Cardiac fibroblast (primary cell): ENCODE measurements at regions not wholly inside any gene's neighbourhood (a gene's known extent, or its start where the extent isn't known, plus 50 kb on each side); places are given as distances from the start of the nearest gene placed in this dataset.
A peak's percentile ranks its signal among the peaks of the same experiment; 100 is the strongest.

Experiments used
- DNase-seq, 2 donors: peaks; one replicate each; pipeline versions ENCODE4 v3.0.0 to v3.0.0-alpha.2; 2010; ENCODE audit warnings: low read depth in 2 of 2
- H3K4me3 ChIP-seq, 2 donors: replicated peaks in 1 of 2; 1 replicate in 1 of 2; 2 replicates in 1 of 2; pipeline ENCODE4 v1.5.1; 2011; ENCODE audit warnings: low read depth in 2 of 2, low read length in 2 of 2, mild to moderate bottlenecking in 2 of 2, moderate library complexity in 1 of 2
- TF ChIP-seq, protein P1 (sequence below): IDR thresholded peaks from one replicate; pipeline ENCODE4 v1.5.1; 2011; ENCODE audit warnings: low read depth, mild to moderate bottlenecking, low read length, inconsistent platforms

DNA sequence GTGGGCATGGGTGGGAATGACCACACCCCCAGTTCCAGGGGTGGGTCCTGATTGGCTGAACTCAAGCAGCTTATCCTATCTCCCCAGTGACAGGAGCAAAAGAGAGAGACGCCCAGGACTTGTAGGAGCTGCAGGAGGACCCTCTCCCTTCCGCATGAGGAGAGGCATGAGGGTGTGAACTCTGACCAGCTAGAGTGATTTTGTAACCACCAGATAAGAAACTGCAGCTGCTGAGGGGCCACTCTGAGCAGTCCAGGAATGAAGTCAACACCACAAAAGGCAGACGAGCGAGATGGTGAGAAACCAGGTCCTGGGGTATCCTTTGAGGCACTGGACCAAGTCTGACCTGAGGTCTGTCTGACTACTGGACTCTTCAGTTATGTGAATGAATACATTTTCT lies 521.9 kb downstream of the BNC2 start:
- peak in 1 of 2 donors; percentile 79 for DNase-seq

DNA sequence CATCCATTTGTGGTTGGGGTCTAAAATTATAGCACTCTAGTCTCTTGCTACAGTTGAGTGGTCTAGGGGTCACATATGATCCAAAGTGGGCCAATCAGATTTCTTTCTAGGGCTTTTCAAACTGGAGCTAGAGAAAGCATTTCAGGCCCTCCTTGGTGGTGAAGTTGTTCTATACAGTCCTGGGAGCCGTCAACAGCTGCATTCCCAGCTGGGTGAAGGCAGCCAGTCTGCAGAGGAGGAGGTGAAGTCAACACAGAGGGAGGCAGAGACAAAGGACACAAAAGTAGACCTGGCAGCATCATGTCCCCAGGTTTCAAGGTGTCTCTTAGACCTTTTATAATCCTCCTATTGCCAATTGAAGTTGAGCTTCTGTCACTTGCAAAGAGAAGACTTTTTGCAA lies 518.2 kb downstream of the BNC2 start:
- no peak for DNase-seq
- no peak overlapping the region for H3K4me3 ChIP-seq
- TF ChIP-seq, protein P1, sequence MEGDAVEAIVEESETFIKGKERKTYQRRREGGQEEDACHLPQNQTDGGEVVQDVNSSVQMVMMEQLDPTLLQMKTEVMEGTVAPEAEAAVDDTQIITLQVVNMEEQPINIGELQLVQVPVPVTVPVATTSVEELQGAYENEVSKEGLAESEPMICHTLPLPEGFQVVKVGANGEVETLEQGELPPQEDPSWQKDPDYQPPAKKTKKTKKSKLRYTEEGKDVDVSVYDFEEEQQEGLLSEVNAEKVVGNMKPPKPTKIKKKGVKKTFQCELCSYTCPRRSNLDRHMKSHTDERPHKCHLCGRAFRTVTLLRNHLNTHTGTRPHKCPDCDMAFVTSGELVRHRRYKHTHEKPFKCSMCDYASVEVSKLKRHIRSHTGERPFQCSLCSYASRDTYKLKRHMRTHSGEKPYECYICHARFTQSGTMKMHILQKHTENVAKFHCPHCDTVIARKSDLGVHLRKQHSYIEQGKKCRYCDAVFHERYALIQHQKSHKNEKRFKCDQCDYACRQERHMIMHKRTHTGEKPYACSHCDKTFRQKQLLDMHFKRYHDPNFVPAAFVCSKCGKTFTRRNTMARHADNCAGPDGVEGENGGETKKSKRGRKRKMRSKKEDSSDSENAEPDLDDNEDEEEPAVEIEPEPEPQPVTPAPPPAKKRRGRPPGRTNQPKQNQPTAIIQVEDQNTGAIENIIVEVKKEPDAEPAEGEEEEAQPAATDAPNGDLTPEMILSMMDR: no peak

More for the DNA sequence above, 521.9 kb downstream of the BNC2 start:
- TF ChIP-seq, protein P1: no peak
- no peak overlapping the region for H3K4me3 ChIP-seq

DNA sequence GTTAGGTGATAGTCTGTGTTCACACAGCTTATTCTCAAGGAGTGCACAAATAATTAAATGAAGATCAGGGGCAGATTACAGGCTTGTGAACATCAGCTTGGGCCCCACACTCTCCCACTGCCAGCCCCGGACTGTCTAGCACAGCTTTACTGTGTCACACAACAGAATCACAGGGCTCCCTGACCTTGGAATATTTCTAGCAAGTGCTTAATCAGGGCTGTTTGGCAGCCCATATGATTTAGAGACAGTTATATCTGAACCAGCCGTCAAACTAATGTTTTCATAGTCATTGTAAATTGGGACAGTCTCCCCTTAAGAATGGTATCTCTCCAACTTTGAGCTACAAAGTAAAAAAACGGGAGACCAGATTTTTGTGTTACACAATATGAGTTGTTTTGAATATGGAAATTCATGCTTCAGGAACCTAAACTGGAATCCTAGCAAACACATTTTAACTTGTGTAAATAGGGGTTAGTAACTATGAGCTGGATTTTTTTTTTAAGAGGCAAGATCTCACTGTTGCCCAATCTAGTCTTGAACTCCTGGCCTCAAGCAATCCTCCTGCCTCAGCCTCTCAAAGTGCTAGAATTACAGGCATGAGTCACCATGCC lies 517.6 kb downstream of the BNC2 start:
- peak; percentile 77 to 87 for DNase-seq
- TF ChIP-seq, protein P1: no peak

DNA sequence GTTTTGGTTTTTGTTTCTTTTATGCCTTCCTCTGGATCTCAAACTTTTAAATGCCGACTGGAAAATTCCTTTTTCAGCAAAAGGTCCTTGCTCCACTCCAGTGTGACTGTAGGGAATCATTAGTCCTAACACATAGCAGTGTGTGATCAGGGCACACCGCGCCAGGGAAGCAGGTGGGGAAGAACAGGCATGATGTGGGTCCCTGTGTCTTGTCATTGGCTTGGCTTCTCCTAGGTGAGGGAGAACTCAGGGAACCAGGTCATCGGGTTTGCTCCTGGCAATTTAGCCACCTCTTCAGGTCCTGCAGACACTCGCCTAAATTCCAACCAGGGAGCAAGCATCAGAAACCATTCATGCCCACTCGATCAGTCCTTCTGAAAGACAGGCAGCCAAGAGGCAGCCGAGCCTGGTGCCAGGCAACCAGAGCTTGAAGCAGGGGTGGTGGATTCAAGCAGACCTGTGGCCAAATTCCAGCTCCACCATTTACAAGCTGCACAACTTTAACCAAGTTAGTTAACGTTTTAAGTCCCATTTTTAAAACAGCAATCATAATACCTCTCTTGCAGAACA lies 514.2 kb downstream of the BNC2 start:
- TF ChIP-seq, protein P1: no peak
- no peak for DNase-seq
- no peak overlapping the region for H3K4me3 ChIP-seq

More for the DNA sequence above, 517.6 kb downstream of the BNC2 start:
- H3K4me3 ChIP-seq: no peak overlapping the region

DNA sequence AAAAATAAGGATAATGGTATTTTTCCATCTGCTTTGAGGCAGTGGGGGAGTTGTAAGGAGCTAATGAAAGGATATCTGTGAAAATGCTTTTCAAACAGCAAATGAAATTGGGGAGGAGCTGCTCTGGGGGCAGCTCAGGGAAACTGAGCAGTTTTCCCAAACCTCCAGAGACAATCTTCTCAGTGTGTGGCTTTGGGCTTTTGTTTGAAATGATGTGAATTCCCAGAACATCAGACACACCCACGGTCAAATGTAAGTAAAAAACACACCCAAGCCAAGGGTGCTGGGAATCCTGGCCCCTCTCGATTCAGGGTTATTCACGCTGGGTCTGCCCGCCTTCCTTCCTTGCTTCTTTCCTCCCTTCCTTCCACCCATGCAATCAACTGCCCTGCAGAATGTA lies 512.6 kb downstream of the BNC2 start:
- no peak for DNase-seq
- TF ChIP-seq, protein P1: no peak
- H3K4me3 ChIP-seq: no peak overlapping the region

DNA sequence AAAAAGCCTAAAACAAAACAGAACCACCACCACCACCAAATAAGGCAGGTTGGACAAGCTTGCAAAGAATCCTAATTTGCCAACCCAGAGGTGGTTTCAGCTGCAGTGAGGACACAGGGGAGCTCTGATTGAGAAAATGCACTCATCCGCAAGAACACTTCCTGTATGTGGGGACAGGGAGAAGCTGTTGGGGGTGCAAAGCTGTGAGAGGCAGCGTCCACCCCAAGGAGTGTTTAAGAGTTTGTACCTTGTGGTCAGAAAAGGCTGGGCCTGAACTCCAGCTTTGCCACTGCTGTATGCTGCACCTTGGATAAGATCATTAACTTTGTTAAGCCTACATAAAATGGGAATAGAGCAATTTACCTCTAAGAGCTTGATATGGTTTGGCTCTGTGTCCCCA lies 511.7 kb downstream of the BNC2 start:
- DNase-seq: no peak
- H3K4me3 ChIP-seq: no peak overlapping the region
- TF ChIP-seq, protein P1: no peak
